ENCODE measurements at regions not wholly inside any gene's neighbourhood (a gene's known extent, or its start where the extent isn't known, plus 50 kb on each side); places are given as distances from the start of the nearest gene placed in this dataset.
A peak's percentile ranks its signal among the peaks of the same experiment; 100 is the strongest.

- 89 to 100% methylated on average over 1 of the region's 1 CpG for WGBS, 2 experiments (ENCODE audit: low coverage in 1 of 2, low lambda C conversion rate in 2 of 2, missing lambda C conversion rate in 2 of 2)
- H3K9me3 ChIP-seq (ENCODE audit: low read depth), result no peaks in the 10 kb centered on the region
- in situ Hi-C loops (cut with MboI), result no loop called here
- H3K9me2 ChIP-seq (ENCODE audit: insufficient read depth), result no peaks in the 10 kb centered on the region
- TF ChIP-seq EZH2phosphoT487 (IDR thresholded peaks at IDR 0.05; ENCODE audit: insufficient read depth, low read depth), result no peak
- no peak for TF ChIP-seq EZH2 (IDR thresholded peaks at IDR 0.05; ENCODE audit: insufficient read depth, poor library complexity, severe bottlenecking)
- DNase-seq, result peak; percentile 26
- no peak overlapping the region for H3K27ac ChIP-seq
- H4K20me1 ChIP-seq (ENCODE audit: insufficient read depth), result no peaks in the 10 kb centered on the region
- no peak overlapping the region for H3K4me3 ChIP-seq
- H3K9ac ChIP-seq, result no peak overlapping the region
- no peaks in the 10 kb centered on the region for H3F3A ChIP-seq (ENCODE audit: insufficient read depth)
- H3K4me2 ChIP-seq (ENCODE audit: unreplicated experiment), result no peak overlapping the region
- H3K36me3 ChIP-seq (ENCODE audit: low read depth), result no peaks in the 10 kb centered on the region
- no peaks in the 10 kb centered on the region for H3K4me1 ChIP-seq (ENCODE audit: insufficient read depth)
- no peaks in the 10 kb centered on the region for H3K27me3 ChIP-seq (replicated peaks; ENCODE audit: insufficient read depth)
- H3K79me2 ChIP-seq (ENCODE audit: insufficient read depth), result no peaks in the 10 kb centered on the region
- H2AFZ ChIP-seq, result no peak overlapping the region
Observed at GRCh38 chr17:31688701-31689100, 170.3 kb downstream of the COPRS start.

- no peaks in the 10 kb centered on the region for H3K9me3 ChIP-seq (ENCODE audit: low read depth)
- H3K79me2 ChIP-seq (ENCODE audit: insufficient read depth), result no peaks in the 10 kb centered on the region
- H3K9ac ChIP-seq, result no peak overlapping the region
- TF ChIP-seq EZH2phosphoT487 (IDR thresholded peaks at IDR 0.05; ENCODE audit: insufficient read depth, low read depth) (no peak), EZH2 (IDR thresholded peaks at IDR 0.05; ENCODE audit: insufficient read depth, poor library complexity, severe bottlenecking) (no peak)
- in situ Hi-C loops (cut with MboI), result no loop called here
- H3K4me2 ChIP-seq (ENCODE audit: unreplicated experiment), result no peak overlapping the region
- H3F3A ChIP-seq (ENCODE audit: insufficient read depth), result no peaks in the 10 kb centered on the region
- 90 to 92% methylated on average over 6 of the region's 6 CpGs for WGBS, 2 experiments (ENCODE audit: low coverage in 1 of 2, low lambda C conversion rate in 2 of 2, missing lambda C conversion rate in 2 of 2)
- H3K4me3 ChIP-seq, result no peak overlapping the region
- no peaks in the 10 kb centered on the region for H3K27me3 ChIP-seq (replicated peaks; ENCODE audit: insufficient read depth)
- no peak for DNase-seq
- no peaks in the 10 kb centered on the region for H3K36me3 ChIP-seq (ENCODE audit: low read depth)
- no peaks in the 10 kb centered on the region for H3K9me2 ChIP-seq (ENCODE audit: insufficient read depth)
- no peak overlapping the region for H2AFZ ChIP-seq
- no peaks in the 10 kb centered on the region for H3K4me1 ChIP-seq (ENCODE audit: insufficient read depth)
- no peaks in the 10 kb centered on the region for H4K20me1 ChIP-seq (ENCODE audit: insufficient read depth)
- no peak overlapping the region for H3K27ac ChIP-seq
Observed at GRCh38 chr17:31687505-31688126, 171.4 kb downstream of the COPRS start.

- Histone ChIP-seq H3K9ac (no peak overlapping the region), H3K27ac (no peak overlapping the region), H3K27me3 (replicated peaks; ENCODE audit: insufficient read depth) (no peaks in the 10 kb centered on the region), H3F3A (ENCODE audit: insufficient read depth) (no peaks in the 10 kb centered on the region), H3K9me3 (ENCODE audit: low read depth) (no peaks in the 10 kb centered on the region), H2AFZ (no peak overlapping the region), H3K9me2 (ENCODE audit: insufficient read depth) (no peaks in the 10 kb centered on the region), H3K4me3 (no peak overlapping the region), H3K36me3 (ENCODE audit: low read depth) (no peaks in the 10 kb centered on the region), H3K79me2 (ENCODE audit: insufficient read depth) (no peaks in the 10 kb centered on the region), H4K20me1 (ENCODE audit: insufficient read depth) (no peaks in the 10 kb centered on the region), H3K4me2 (ENCODE audit: unreplicated experiment) (no peak overlapping the region), H3K4me1 (ENCODE audit: insufficient read depth) (no peaks in the 10 kb centered on the region)
- TF ChIP-seq EZH2 (IDR thresholded peaks at IDR 0.05; ENCODE audit: insufficient read depth, poor library complexity, severe bottlenecking), result no peak
- no peak for TF ChIP-seq EZH2phosphoT487 (IDR thresholded peaks at IDR 0.05; ENCODE audit: insufficient read depth, low read depth)
- no peak for DNase-seq
- in situ Hi-C loops (cut with MboI), result no loop called here
- WGBS, 2 experiments (ENCODE audit: low coverage in 1 of 2, low lambda C conversion rate in 2 of 2, missing lambda C conversion rate in 2 of 2), result 64 to 65% methylated on average over 5 of the region's 5 CpGs
Observed at GRCh38 chr17:31686495-31686894, 172.5 kb downstream of the COPRS start.

GRCh38 chr17:31684901-31685300, 174.1 kb downstream of the COPRS start:
- no peaks in the 10 kb centered on the region for H3K79me2 ChIP-seq (ENCODE audit: insufficient read depth)
- no peak overlapping the region for H3K9ac ChIP-seq
- no peaks in the 10 kb centered on the region for H4K20me1 ChIP-seq (ENCODE audit: insufficient read depth)
- H3K4me3 ChIP-seq, result no peak overlapping the region
- in situ Hi-C loops (cut with MboI), result no loop called here
- H3K27me3 ChIP-seq (replicated peaks; ENCODE audit: insufficient read depth), result no peaks in the 10 kb centered on the region
- H3K36me3 ChIP-seq (ENCODE audit: low read depth), result no peaks in the 10 kb centered on the region
- H3K9me3 ChIP-seq (ENCODE audit: low read depth), result no peaks in the 10 kb centered on the region
- H3K9me2 ChIP-seq (ENCODE audit: insufficient read depth), result no peaks in the 10 kb centered on the region
- no peak for DNase-seq
- no peaks in the 10 kb centered on the region for H3F3A ChIP-seq (ENCODE audit: insufficient read depth)
- H3K4me1 ChIP-seq (ENCODE audit: insufficient read depth), result no peaks in the 10 kb centered on the region
- WGBS, 2 experiments (ENCODE audit: low coverage in 1 of 2, low lambda C conversion rate in 2 of 2, missing lambda C conversion rate in 2 of 2), result 0% methylated on average over 1 of the region's 1 CpG
- TF ChIP-seq EZH2 (IDR thresholded peaks at IDR 0.05; ENCODE audit: insufficient read depth, poor library complexity, severe bottlenecking), result no peak
- no peak for TF ChIP-seq EZH2phosphoT487 (IDR thresholded peaks at IDR 0.05; ENCODE audit: insufficient read depth, low read depth)
- no peak overlapping the region for H3K4me2 ChIP-seq (ENCODE audit: unreplicated experiment)
- no peak overlapping the region for H2AFZ ChIP-seq
- no peak overlapping the region for H3K27ac ChIP-seq

- Histone ChIP-seq H3K9me3 (ENCODE audit: low read depth) (no peaks in the 10 kb centered on the region), H3K27me3 (replicated peaks; ENCODE audit: insufficient read depth) (no peaks in the 10 kb centered on the region), H3K4me3 (no peak overlapping the region), H4K20me1 (ENCODE audit: insufficient read depth) (no peaks in the 10 kb centered on the region), H3K27ac (no peak overlapping the region), H3K4me1 (ENCODE audit: insufficient read depth) (no peaks in the 10 kb centered on the region), H3K79me2 (ENCODE audit: insufficient read depth) (no peaks in the 10 kb centered on the region), H3K9me2 (ENCODE audit: insufficient read depth) (no peaks in the 10 kb centered on the region), H3K36me3 (ENCODE audit: low read depth) (no peaks in the 10 kb centered on the region), H3K9ac (no peak overlapping the region), H3K4me2 (ENCODE audit: unreplicated experiment) (no peak overlapping the region), H2AFZ (no peak overlapping the region), H3F3A (ENCODE audit: insufficient read depth) (no peaks in the 10 kb centered on the region)
- in situ Hi-C loops (cut with MboI), result no loop called here
- no peak for DNase-seq
- TF ChIP-seq EZH2phosphoT487 (IDR thresholded peaks at IDR 0.05; ENCODE audit: insufficient read depth, low read depth) (no peak), EZH2 (IDR thresholded peaks at IDR 0.05; ENCODE audit: insufficient read depth, poor library complexity, severe bottlenecking) (no peak)
- 83 to 86% methylated on average over 8 of the region's 8 CpGs for WGBS, 2 experiments (ENCODE audit: low coverage in 1 of 2, low lambda C conversion rate in 2 of 2, missing lambda C conversion rate in 2 of 2)
Observed at GRCh38 chr17:31680126-31680525, 178.9 kb downstream of the COPRS start.
